ENCODE measurements at regions not wholly inside any gene's neighbourhood (a gene's known extent, or its start where the extent isn't known, plus 50 kb on each side); places are given as distances from the start of the nearest gene placed in this dataset.

DNA sequence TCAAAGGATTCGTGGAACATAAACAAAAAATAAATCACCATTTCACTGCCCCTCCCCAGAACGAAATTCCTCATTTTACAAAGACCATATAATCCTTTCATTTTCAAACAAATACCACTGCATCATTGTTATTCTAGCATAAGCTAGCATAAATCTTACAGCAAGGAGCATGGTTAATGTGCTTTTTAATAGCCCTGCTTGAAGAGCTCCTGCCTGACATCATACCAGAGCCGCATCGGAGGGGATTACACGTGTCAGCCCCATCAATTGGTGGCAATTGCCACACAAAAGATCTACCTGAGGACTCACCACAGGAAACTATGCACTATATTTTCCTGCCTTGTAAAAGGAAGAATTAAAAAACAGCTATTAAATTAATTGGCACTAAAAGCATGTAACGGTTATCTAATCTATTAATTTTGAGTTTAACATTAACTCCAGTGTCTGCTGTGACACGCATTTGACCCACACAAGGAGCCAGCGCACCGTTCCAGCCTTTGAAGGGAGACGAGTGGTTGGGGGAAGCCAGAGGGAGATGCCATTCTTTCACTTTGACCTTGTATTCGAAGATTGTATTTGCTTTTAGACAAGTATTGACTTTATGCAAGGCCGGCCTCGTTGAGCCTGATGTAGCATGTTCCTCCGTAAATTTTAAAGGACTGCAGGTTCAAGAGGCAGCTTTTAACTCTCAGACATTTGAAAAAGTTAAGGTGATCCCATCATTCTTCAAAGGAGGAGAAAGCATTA lies 261.1 kb upstream of the RNF32 start (continued):
- TF ChIP-seq, protein P1, sequence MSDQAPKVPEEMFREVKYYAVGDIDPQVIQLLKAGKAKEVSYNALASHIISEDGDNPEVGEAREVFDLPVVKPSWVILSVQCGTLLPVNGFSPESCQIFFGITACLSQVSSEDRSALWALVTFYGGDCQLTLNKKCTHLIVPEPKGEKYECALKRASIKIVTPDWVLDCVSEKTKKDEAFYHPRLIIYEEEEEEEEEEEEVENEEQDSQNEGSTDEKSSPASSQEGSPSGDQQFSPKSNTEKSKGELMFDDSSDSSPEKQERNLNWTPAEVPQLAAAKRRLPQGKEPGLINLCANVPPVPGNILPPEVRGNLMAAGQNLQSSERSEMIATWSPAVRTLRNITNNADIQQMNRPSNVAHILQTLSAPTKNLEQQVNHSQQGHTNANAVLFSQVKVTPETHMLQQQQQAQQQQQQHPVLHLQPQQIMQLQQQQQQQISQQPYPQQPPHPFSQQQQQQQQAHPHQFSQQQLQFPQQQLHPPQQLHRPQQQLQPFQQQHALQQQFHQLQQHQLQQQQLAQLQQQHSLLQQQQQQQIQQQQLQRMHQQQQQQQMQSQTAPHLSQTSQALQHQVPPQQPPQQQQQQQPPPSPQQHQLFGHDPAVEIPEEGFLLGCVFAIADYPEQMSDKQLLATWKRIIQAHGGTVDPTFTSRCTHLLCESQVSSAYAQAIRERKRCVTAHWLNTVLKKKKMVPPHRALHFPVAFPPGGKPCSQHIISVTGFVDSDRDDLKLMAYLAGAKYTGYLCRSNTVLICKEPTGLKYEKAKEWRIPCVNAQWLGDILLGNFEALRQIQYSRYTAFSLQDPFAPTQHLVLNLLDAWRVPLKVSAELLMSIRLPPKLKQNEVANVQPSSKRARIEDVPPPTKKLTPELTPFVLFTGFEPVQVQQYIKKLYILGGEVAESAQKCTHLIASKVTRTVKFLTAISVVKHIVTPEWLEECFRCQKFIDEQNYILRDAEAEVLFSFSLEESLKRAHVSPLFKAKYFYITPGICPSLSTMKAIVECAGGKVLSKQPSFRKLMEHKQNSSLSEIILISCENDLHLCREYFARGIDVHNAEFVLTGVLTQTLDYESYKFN (CRISPR knock-in tag; conservative IDR thresholded peaks at IDR 0.05): peak; percentile 56
- no peak for TF ChIP-seq KIAA2018 (CRISPR knock-in tag; IDR thresholded peaks at IDR 0.05; ENCODE audit: borderline replicate concordance)
- no peak for TF ChIP-seq ZHX2 (IDR thresholded peaks at IDR 0.05; ENCODE audit: low read depth)
- no peak for TF ChIP-seq ZHX2 (CRISPR knock-in tag; IDR thresholded peaks at IDR 0.05; ENCODE audit: borderline replicate concordance)
- TF ChIP-seq RFX1 (IDR thresholded peaks at IDR 0.05): no peak
- no peak for TF ChIP-seq LRRFIP1 (CRISPR knock-in tag; conservative IDR thresholded peaks at IDR 0.05)
- no peak for TF ChIP-seq POGZ (CRISPR knock-in tag; IDR thresholded peaks at IDR 0.05)

Measured in HepG2 (cell line).